DOHH2 (cell line): ENCODE measurements at regions not wholly inside any gene's neighbourhood (a gene's known extent, or its start where the extent isn't known, plus 50 kb on each side); places are given as distances from the start of the nearest gene placed in this dataset.
"Not testable (repeated sequence)": the region's sequence is repeated elsewhere in the genome, so short reads cannot be mapped to it uniquely, and the experiment has no call there.

Experiments used
- CTCF ChIP-seq: fragments of 200-600 bp; sonication (generic); IDR thresholded peaks from one replicate; pipeline ENCODE4 v1.5.1; 2014; ENCODE audit warnings: antibody characterized with exemption, mild to moderate bottlenecking, low read depth, low read length; ENCODE audit not compliant: poor library complexity, severe bottlenecking
- EZH2phosphoT487 ChIP-seq: fragments of 200-600 bp; sonication (generic); IDR thresholded peaks from 2 replicates; pipeline ENCODE4 v1.6.1; 2017; ENCODE audit warnings: borderline replicate concordance, mild to moderate bottlenecking, antibody characterized with exemption, low read length, moderate library complexity, mixed read lengths

GRCh38 chr14:99037326-99037725 lies 234.7 kb downstream of the BCL11B start:
- not testable (repeated sequence) for TF ChIP-seq CTCF, EZH2phosphoT487
